ENCODE measurements at regions not wholly inside any gene's neighbourhood (a gene's known extent, or its start where the extent isn't known, plus 50 kb on each side); places are given as distances from the start of the nearest gene placed in this dataset.

DNA sequence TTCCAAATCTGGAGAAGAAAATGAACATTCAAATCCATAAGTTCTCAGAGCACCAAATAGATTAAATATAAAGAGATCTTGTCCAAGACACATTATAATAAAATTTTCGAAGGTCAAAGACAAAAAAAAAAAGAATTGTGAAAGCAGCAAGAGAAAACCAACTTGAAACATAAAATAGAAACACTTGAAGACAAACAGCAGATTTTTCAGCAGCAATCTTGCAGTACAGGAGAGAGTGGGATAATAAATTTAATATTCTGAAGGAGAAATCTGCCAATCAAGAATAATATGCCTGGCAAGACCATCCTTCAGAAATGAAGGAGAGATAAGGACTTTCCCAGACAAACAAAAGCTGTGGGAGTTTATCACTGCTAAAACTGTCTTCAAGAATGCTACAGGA is 150.5 kb upstream of the COL8A1 start:
- ChIA-PET POLR2A (no interaction called here), CTCF (no interaction called here)
- H3K27ac Mint-ChIP-seq (ENCODE audit: unreplicated experiment): no peak overlapping the region
- H3K4me3 Mint-ChIP-seq (ENCODE audit: unreplicated experiment): no peak overlapping the region
- no peak for DNase-seq
- H3K27me3 Mint-ChIP-seq (ENCODE audit: insufficient read depth, unreplicated experiment): peaks cover 3% of the 10 kb centered on the region
- no peaks in the 10 kb centered on the region for H3K36me3 Mint-ChIP-seq (ENCODE audit: insufficient read depth, unreplicated experiment)
- Histone ChIP-seq H3K9me3 (peaks cover 4% of the 10 kb centered on the region; the same call in 1 of the 2 replicates), H3K36me3 (ENCODE audit: control insufficient read depth, insufficient read depth, low read length) (no peaks in the 10 kb centered on the region), H3K27me3 (replicated peaks; ENCODE audit: control insufficient read depth, insufficient read depth, low read length) (no peaks in the 10 kb centered on the region), H3K4me1 (no peaks in the 10 kb centered on the region), H3K4me3 (ENCODE audit: low read depth, low read length) (no peak overlapping the region)
- H3K9me3 Mint-ChIP-seq (ENCODE audit: unreplicated experiment): peaks cover 16% of the 10 kb centered on the region
- intact Hi-C loops (cut with micrococcal nuclease; ENCODE audit: unreplicated experiment): no loop called here
- no TSS peak for BruUV-seq (replicated peaks)
- no peaks in the 10 kb centered on the region for H3K4me1 Mint-ChIP-seq (ENCODE audit: low read depth, unreplicated experiment)
- TF ChIP-seq, protein P1, sequence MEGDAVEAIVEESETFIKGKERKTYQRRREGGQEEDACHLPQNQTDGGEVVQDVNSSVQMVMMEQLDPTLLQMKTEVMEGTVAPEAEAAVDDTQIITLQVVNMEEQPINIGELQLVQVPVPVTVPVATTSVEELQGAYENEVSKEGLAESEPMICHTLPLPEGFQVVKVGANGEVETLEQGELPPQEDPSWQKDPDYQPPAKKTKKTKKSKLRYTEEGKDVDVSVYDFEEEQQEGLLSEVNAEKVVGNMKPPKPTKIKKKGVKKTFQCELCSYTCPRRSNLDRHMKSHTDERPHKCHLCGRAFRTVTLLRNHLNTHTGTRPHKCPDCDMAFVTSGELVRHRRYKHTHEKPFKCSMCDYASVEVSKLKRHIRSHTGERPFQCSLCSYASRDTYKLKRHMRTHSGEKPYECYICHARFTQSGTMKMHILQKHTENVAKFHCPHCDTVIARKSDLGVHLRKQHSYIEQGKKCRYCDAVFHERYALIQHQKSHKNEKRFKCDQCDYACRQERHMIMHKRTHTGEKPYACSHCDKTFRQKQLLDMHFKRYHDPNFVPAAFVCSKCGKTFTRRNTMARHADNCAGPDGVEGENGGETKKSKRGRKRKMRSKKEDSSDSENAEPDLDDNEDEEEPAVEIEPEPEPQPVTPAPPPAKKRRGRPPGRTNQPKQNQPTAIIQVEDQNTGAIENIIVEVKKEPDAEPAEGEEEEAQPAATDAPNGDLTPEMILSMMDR (IDR thresholded peaks at IDR 0.05; ENCODE audit: insufficient read depth in 1 of 2, low read depth in 1 of 2, low read length in 1 of 2, severe bottlenecking in 1 of 2, unreplicated experiment in 1 of 2): no peak

DNA sequence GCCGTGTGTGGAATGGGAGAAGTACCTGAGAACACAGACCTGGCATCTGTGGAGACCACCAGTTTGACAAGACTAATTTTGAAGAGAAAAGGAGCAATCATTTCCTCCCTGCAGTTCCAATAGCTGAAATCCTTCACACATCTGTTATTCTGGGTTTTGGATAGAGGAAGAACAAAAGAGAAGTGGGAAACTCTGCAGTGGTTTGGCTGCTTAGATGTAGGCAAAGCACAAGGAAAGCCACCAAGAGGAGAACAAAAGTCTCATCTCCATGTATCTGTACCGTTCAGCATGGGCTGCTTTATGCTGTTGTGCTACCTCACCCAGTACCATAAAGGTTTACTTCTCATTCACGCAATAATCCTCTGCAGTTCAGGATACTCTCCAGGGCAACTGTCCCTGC is 153.1 kb upstream of the COL8A1 start:
- Mint-ChIP-seq H3K9me3 (ENCODE audit: unreplicated experiment) (peaks cover 16% of the 10 kb centered on the region), H3K27ac (ENCODE audit: unreplicated experiment) (no peak overlapping the region), H3K36me3 (ENCODE audit: insufficient read depth, unreplicated experiment) (no peaks in the 10 kb centered on the region), H3K27me3 (ENCODE audit: insufficient read depth, unreplicated experiment) (peaks cover 3% of the 10 kb centered on the region), H3K4me1 (ENCODE audit: low read depth, unreplicated experiment) (no peaks in the 10 kb centered on the region), H3K4me3 (ENCODE audit: unreplicated experiment) (no peak overlapping the region)
- H3K36me3 ChIP-seq (ENCODE audit: control insufficient read depth, insufficient read depth, low read length): no peaks in the 10 kb centered on the region
- TF ChIP-seq, protein P1 (IDR thresholded peaks at IDR 0.05; ENCODE audit: insufficient read depth in 1 of 2, low read depth in 1 of 2, low read length in 1 of 2, severe bottlenecking in 1 of 2, unreplicated experiment in 1 of 2): no peak
- peaks cover 4% of the 10 kb centered on the region; the same call in 1 of the 2 replicates for H3K9me3 ChIP-seq
- no TSS peak for BruUV-seq (replicated peaks)
- H3K27me3 ChIP-seq (replicated peaks; ENCODE audit: control insufficient read depth, insufficient read depth, low read length): no peaks in the 10 kb centered on the region
- intact Hi-C loops (cut with micrococcal nuclease; ENCODE audit: unreplicated experiment): no loop called here
- ChIA-PET CTCF (no interaction called here), POLR2A (no interaction called here)
- no peak for DNase-seq
- no peak overlapping the region for H3K4me3 ChIP-seq (ENCODE audit: low read depth, low read length)
- no peaks in the 10 kb centered on the region for H3K4me1 ChIP-seq

DNA sequence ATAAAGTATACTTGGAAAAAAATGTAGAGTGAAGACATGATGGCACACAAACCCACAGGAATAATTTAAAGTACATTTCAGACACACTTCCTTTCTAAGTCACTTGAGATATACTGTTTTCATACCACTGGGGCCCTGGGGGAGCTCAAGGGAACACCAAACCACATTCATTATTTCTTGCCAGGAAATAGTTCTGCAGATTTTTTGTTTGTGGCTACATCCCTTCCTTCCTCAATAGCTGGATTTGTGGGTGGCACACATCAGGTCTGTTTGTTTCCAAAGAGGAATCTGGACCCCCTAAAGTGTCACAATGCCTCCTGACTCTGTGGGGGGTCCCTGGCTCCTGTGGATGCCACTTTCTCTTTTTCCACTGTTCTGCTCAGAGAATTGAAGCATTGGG is 153.5 kb upstream of the COL8A1 start:
- peaks cover 4% of the 10 kb centered on the region; the same call in 1 of the 2 replicates for H3K9me3 ChIP-seq
- no peaks in the 10 kb centered on the region for H3K36me3 Mint-ChIP-seq (ENCODE audit: insufficient read depth, unreplicated experiment)
- CTCF ChIA-PET: no interaction called here
- intact Hi-C loops (cut with micrococcal nuclease; ENCODE audit: unreplicated experiment): no loop called here
- H3K36me3 ChIP-seq (ENCODE audit: control insufficient read depth, insufficient read depth, low read length): no peaks in the 10 kb centered on the region
- H3K4me3 Mint-ChIP-seq (ENCODE audit: unreplicated experiment): no peak overlapping the region
- BruUV-seq (replicated peaks): no TSS peak
- no peak for DNase-seq
- TF ChIP-seq, protein P1 (IDR thresholded peaks at IDR 0.05; ENCODE audit: insufficient read depth in 1 of 2, low read depth in 1 of 2, low read length in 1 of 2, severe bottlenecking in 1 of 2, unreplicated experiment in 1 of 2): no peak
- H3K4me3 ChIP-seq (ENCODE audit: low read depth, low read length): no peak overlapping the region
- peaks cover 16% of the 10 kb centered on the region for H3K9me3 Mint-ChIP-seq (ENCODE audit: unreplicated experiment)
- H3K27me3 Mint-ChIP-seq (ENCODE audit: insufficient read depth, unreplicated experiment): no peaks in the 10 kb centered on the region
- H3K4me1 ChIP-seq: no peaks in the 10 kb centered on the region
- POLR2A ChIA-PET: no interaction called here
- no peaks in the 10 kb centered on the region for H3K27me3 ChIP-seq (replicated peaks; ENCODE audit: control insufficient read depth, insufficient read depth, low read length)
- H3K27ac Mint-ChIP-seq (ENCODE audit: unreplicated experiment): no peak overlapping the region
- no peaks in the 10 kb centered on the region for H3K4me1 Mint-ChIP-seq (ENCODE audit: low read depth, unreplicated experiment)

Data from Caco-2 (cell line).